Left kidney (tissue), 1 donor: ENCODE measurements at regions not wholly inside any gene's neighbourhood (a gene's known extent, or its start where the extent isn't known, plus 50 kb on each side); places are given as distances from the start of the nearest gene placed in this dataset.

Experiments used
- DNase-seq: peaks from one replicate; pipeline ENCODE4 v3.0.0-alpha.2; 2013

- DNase-seq: no peak
These were observed 200.4 kb upstream of the ADAMTS9 start for GRCh38 chr3:64888165-64888564.

- DNase-seq: no peak
These were observed 197.3 kb upstream of the ADAMTS9 start for GRCh38 chr3:64885055-64885454.

GRCh38 chr3:64884536-64884935, 196.7 kb upstream of the ADAMTS9 start:
- DNase-seq: no peak

GRCh38 chr3:64880916-64881315, 193.1 kb upstream of the ADAMTS9 start:
- DNase-seq: no peak

GRCh38 chr3:64878362-64878761, 190.6 kb upstream of the ADAMTS9 start:
- no peak for DNase-seq

- no peak for DNase-seq
These were observed 185.6 kb upstream of the ADAMTS9 start for GRCh38 chr3:64873400-64873799.

- no peak for DNase-seq
These were observed 184.5 kb upstream of the ADAMTS9 start for GRCh38 chr3:64872345-64872744.

GRCh38 chr3:64871834-64872249, 184.0 kb upstream of the ADAMTS9 start:
- no peak for DNase-seq

- no peak for DNase-seq
These were observed 183.3 kb upstream of the ADAMTS9 start for GRCh38 chr3:64870876-64871646.

- DNase-seq: no peak
These were observed 179.4 kb upstream of the ADAMTS9 start for GRCh38 chr3:64867224-64867623.

GRCh38 chr3:64865839-64866570, 178.2 kb upstream of the ADAMTS9 start:
- DNase-seq: no peak

GRCh38 chr3:64863226-64864212, 175.7 kb upstream of the ADAMTS9 start:
- DNase-seq: no peak

- no peak for DNase-seq
These were observed 173.9 kb upstream of the ADAMTS9 start for GRCh38 chr3:64861684-64862083.

GRCh38 chr3:64860536-64860870, 172.7 kb upstream of the ADAMTS9 start:
- no peak for DNase-seq

- DNase-seq: no peak
These were observed 172.1 kb upstream of the ADAMTS9 start for GRCh38 chr3:64859625-64860535.

- no peak for DNase-seq
These were observed 169.2 kb upstream of the ADAMTS9 start for GRCh38 chr3:64856977-64857516.

GRCh38 chr3:64856106-64856505, 168.3 kb upstream of the ADAMTS9 start:
- no peak for DNase-seq

- DNase-seq: no peak
These were observed 165.7 kb upstream of the ADAMTS9 start for GRCh38 chr3:64853456-64853855.

GRCh38 chr3:64852738-64853137, 164.9 kb upstream of the ADAMTS9 start:
- DNase-seq: no peak

GRCh38 chr3:64848822-64849221, 161.0 kb upstream of the ADAMTS9 start:
- DNase-seq: peak; percentile 64
